ENCODE measurements at regions not wholly inside any gene's neighbourhood (a gene's known extent, or its start where the extent isn't known, plus 50 kb on each side); places are given as distances from the start of the nearest gene placed in this dataset.

GRCh38 chr2:198817536-198817935 lies 640.2 kb downstream of the SATB2 start:
- H3K9me3 ChIP-seq (ENCODE audit: insufficient read depth, low read length) = no peaks in the 10 kb centered on the region
- H3K4me3 ChIP-seq (ENCODE audit: low read length) = no peak overlapping the region
- H3K4me1 ChIP-seq (ENCODE audit: low read length) = no peaks in the 10 kb centered on the region
- TF ChIP-seq EZH2phosphoT487 (IDR thresholded peaks at IDR 0.05; ENCODE audit: low read depth) (no peak), CTCF (IDR thresholded peaks at IDR 0.05; ENCODE audit: low read depth, low read length) (no peak)
- H3K27ac ChIP-seq (ENCODE audit: low read length) = no peak overlapping the region
- H3K9ac ChIP-seq (ENCODE audit: low read length) = no peak overlapping the region
- H2AFZ ChIP-seq (ENCODE audit: low read depth, low read length) = no peak overlapping the region
- no peaks in the 10 kb centered on the region for H3K79me2 ChIP-seq (ENCODE audit: low read length)
- no peak overlapping the region for H3K4me2 ChIP-seq (ENCODE audit: low read length)
- no peaks in the 10 kb centered on the region for H3K36me3 ChIP-seq (replicated peaks; ENCODE audit: low read depth, low read length)
- H4K20me1 ChIP-seq (ENCODE audit: insufficient read depth, low read length) = no peaks in the 10 kb centered on the region
- H3K27me3 ChIP-seq (ENCODE audit: low read depth, low read length) = no peaks in the 10 kb centered on the region

- no peak overlapping the region for H3K4me2 ChIP-seq (ENCODE audit: low read length)
- no peak overlapping the region for H3K27ac ChIP-seq (ENCODE audit: low read length)
- H3K9me3 ChIP-seq (ENCODE audit: insufficient read depth, low read length) = no peaks in the 10 kb centered on the region
- no peak for TF ChIP-seq CTCF (IDR thresholded peaks at IDR 0.05; ENCODE audit: low read depth, low read length)
- TF ChIP-seq EZH2phosphoT487 (IDR thresholded peaks at IDR 0.05; ENCODE audit: low read depth) = no peak
- no peak overlapping the region for H3K4me3 ChIP-seq (ENCODE audit: low read length)
- no peak overlapping the region for H2AFZ ChIP-seq (ENCODE audit: low read depth, low read length)
- no peaks in the 10 kb centered on the region for H4K20me1 ChIP-seq (ENCODE audit: insufficient read depth, low read length)
- H3K9ac ChIP-seq (ENCODE audit: low read length) = no peak overlapping the region
- H3K79me2 ChIP-seq (ENCODE audit: low read length) = no peaks in the 10 kb centered on the region
- no peaks in the 10 kb centered on the region for H3K27me3 ChIP-seq (ENCODE audit: low read depth, low read length)
- no peaks in the 10 kb centered on the region for H3K36me3 ChIP-seq (replicated peaks; ENCODE audit: low read depth, low read length)
- no peaks in the 10 kb centered on the region for H3K4me1 ChIP-seq (ENCODE audit: low read length)
Observed at GRCh38 chr2:198815626-198816025, 642.1 kb downstream of the SATB2 start.

DNA sequence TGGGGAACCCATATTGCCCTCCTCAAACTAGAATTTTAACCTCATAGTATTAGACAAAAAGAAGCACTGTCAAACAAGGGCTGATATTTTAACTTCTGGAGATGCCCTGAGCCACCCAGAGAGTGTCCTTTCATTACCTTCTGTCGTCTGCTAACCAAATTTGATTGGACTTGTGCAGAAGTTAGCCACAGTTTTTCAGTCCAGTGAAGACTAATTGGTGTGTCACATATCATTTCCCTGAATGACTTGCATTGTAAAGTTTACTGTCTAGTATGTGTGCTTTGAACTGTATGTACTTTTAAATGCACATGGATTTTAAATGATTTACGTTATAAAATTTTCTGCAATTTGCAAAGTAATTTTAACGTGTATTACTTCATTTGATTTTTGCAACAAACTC lies 646.5 kb downstream of the SATB2 start:
- TF ChIP-seq CTCF (IDR thresholded peaks at IDR 0.05; ENCODE audit: low read depth, low read length) = no peak
- TF ChIP-seq EZH2phosphoT487 (IDR thresholded peaks at IDR 0.05; ENCODE audit: low read depth) = no peak
- no peak overlapping the region for H3K4me2 ChIP-seq (ENCODE audit: low read length)
- H3K27ac ChIP-seq (ENCODE audit: low read length) = no peak overlapping the region
- no peaks in the 10 kb centered on the region for H3K4me1 ChIP-seq (ENCODE audit: low read length)
- no peaks in the 10 kb centered on the region for H4K20me1 ChIP-seq (ENCODE audit: insufficient read depth, low read length)
- no peaks in the 10 kb centered on the region for H3K79me2 ChIP-seq (ENCODE audit: low read length)
- H3K27me3 ChIP-seq (ENCODE audit: low read depth, low read length) = no peaks in the 10 kb centered on the region
- H3K36me3 ChIP-seq (replicated peaks; ENCODE audit: low read depth, low read length) = no peaks in the 10 kb centered on the region
- no peak overlapping the region for H2AFZ ChIP-seq (ENCODE audit: low read depth, low read length)
- no peaks in the 10 kb centered on the region for H3K9me3 ChIP-seq (ENCODE audit: insufficient read depth, low read length)
- H3K4me3 ChIP-seq (ENCODE audit: low read length) = no peak overlapping the region
- H3K9ac ChIP-seq (ENCODE audit: low read length) = no peak overlapping the region

GRCh38 chr2:198809976-198810375 lies 647.8 kb downstream of the SATB2 start:
- Histone ChIP-seq H3K4me2 (ENCODE audit: low read length) (no peak overlapping the region), H3K4me1 (ENCODE audit: low read length) (no peaks in the 10 kb centered on the region), H3K79me2 (ENCODE audit: low read length) (no peaks in the 10 kb centered on the region), H3K27me3 (ENCODE audit: low read depth, low read length) (no peaks in the 10 kb centered on the region), H4K20me1 (ENCODE audit: insufficient read depth, low read length) (no peaks in the 10 kb centered on the region), H3K27ac (ENCODE audit: low read length) (no peak overlapping the region), H3K36me3 (replicated peaks; ENCODE audit: low read depth, low read length) (no peaks in the 10 kb centered on the region), H2AFZ (ENCODE audit: low read depth, low read length) (no peak overlapping the region), H3K9ac (ENCODE audit: low read length) (no peak overlapping the region), H3K9me3 (ENCODE audit: insufficient read depth, low read length) (no peaks in the 10 kb centered on the region), H3K4me3 (ENCODE audit: low read length) (no peak overlapping the region)
- TF ChIP-seq EZH2phosphoT487 (IDR thresholded peaks at IDR 0.05; ENCODE audit: low read depth) (no peak), CTCF (IDR thresholded peaks at IDR 0.05; ENCODE audit: low read depth, low read length) (no peak)

Data from OCI-LY3 (cell line).